Astrocyte of the hippocampus (primary cell): ENCODE measurements at regions not wholly inside any gene's neighbourhood (a gene's known extent, or its start where the extent isn't known, plus 50 kb on each side); places are given as distances from the start of the nearest gene placed in this dataset.

Experiments used
- DNase-seq: peaks from one replicate; pipeline ENCODE4 v3.0.0; 2011; ENCODE audit warnings: low read depth, low spot score

DNA sequence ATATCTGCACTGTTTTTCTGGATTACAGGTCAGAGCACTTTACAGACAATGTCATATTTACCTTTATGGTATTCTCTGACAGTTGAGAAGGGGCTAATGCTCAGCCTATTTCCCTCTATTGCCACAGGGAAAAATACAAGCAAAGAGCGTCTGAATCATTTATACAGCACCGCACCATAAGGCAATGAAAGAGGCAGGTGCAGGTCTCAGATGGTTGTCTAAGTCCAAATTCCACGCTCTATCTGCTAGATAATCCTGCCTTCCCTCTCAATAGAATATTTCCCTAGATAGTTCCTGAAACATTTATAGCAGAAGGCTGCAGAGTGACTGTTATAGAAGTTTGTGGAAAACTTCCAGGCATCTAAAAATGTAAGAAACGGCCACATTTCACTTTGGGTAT is 446.1 kb upstream of the CDH6 start:
- no peak for DNase-seq

DNA sequence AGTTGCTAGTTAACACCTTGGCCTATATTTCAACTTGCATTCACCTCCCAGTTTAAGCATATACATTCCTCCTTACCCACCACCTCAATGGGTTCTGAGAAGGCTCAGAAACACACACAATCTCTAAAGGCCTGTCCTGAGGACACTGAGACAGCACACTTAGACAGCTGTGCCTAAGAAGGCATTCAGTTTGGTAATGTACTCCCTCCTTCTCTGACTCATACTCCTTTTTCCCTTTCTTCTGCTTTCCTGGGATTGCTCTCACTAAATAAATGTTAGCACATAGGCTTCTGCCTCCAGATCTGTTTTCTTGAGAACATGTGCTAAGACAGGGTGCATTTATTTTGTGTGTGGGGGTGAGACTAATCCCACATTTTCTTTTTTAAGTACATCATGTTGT is 456.8 kb upstream of the CDH6 start:
- peak; percentile 5 for DNase-seq

- DNase-seq, result no peak
Observed at GRCh38 chr5:30734118-30734517, 459.4 kb upstream of the CDH6 start.

DNA sequence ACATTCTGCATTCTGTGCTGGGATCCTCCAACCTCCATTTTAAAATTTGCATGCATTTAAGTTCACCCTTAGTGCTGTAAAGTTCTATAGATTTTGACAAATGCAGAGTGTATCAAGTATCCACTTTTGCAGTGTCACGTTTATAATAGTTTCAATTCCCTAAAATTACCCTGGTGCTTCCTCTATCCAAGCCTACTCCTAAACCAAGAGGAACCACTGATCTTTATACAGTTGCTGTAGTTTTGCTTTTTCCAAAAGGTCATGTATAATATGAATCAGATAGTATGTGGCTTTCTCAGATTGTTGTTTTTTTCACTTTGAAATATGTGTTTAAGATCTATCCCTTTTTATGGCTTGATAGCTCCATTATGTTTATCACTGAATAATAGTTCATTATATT is 468.4 kb upstream of the CDH6 start:
- no peak for DNase-seq

GRCh38 chr5:30698217-30698616 is 495.3 kb upstream of the CDH6 start:
- no peak for DNase-seq

- DNase-seq, result no peak
Observed at GRCh38 chr5:30693326-30693725, 500.2 kb upstream of the CDH6 start.

GRCh38 chr5:30690931-30691330 is 502.6 kb upstream of the CDH6 start:
- no peak for DNase-seq

- no peak for DNase-seq
Observed at GRCh38 chr5:30687461-30687860, 506.0 kb upstream of the CDH6 start.

- DNase-seq, result no peak
Observed at GRCh38 chr5:30686530-30686929, 507.0 kb upstream of the CDH6 start.

DNA sequence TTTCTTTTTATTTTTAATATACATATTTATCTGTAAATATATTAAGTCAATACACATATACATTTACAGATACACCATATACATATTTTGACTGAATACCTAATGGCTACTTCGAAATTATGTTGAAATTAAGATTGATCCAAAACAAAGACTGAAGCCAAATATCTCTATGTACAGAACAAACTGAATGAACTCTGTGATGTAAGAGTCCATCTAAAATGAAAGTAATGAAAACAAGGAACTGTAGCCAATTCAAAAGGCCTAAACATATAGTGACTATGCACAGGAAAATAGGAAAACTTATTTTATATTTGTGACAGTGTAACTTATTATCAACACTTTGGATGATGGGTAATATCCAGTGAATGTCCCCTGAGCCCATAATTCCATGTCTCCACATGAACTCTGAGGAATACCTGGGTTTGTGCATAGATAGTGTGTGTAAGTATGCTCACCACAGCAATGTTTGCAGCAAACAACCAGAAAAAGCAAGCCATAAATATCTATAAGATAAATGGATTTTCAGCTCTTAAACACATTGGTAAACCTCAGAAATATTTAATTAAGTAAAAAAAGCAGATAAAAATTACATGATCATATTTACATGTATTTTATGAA is 517.2 kb upstream of the CDH6 start:
- DNase-seq, result no peak

DNA sequence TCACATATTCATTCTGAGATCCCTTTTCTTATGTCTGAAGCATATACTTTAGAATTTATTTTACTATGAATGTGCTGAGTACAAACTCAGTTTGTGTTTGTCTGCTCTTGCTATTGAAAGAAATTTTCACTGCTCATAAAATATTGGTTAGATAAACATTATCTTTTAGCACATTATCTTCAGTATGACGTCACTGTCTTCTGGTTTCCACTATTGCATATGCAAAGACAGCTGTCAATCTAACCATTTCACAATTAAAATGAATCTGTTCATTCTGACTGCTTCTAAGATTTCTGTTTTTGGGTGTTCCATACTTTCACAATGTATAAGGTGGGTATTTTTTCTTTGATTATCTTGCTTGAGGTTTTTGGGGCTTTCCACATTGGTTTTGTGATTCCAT is 526.2 kb upstream of the CDH6 start:
- DNase-seq, result no peak

DNA sequence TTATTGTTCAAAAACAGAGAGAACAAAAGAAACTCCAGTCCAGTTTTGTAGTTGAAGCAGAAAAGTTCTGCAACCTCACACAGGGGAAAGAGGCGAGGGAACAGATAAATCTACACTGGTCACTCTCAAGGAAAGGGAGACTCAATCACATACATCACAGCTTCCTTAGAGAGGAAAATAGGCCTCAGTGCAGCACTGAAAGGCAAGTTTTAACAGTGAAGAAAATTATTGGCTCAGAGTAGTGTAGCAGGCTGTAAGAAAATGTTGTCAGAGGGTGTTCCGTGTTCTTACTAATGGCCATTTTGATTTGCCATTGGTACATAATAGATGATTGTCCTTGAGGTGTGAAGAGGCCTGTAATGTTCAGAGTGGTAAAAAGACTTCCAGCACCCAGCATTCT is 530.0 kb upstream of the CDH6 start:
- DNase-seq, result no peak

DNA sequence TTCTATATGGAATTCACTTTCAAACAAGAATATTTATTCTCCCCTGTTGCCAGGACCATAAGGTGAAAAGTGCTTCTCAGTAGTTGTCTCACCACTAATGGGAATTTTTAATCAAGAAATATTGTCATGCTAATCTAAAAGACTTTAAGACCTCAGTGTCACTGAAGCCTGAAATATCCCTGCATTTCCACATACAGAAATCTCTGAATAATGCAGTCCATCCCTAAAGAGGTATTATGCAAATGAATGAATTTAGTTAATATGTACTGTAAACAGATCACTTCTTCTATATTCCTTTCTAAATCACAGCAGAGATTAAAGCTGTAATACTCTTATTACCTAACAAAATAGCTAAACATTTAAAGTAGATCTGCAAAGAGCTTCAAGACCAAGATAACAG is 531.1 kb upstream of the CDH6 start:
- DNase-seq, result no peak

DNA sequence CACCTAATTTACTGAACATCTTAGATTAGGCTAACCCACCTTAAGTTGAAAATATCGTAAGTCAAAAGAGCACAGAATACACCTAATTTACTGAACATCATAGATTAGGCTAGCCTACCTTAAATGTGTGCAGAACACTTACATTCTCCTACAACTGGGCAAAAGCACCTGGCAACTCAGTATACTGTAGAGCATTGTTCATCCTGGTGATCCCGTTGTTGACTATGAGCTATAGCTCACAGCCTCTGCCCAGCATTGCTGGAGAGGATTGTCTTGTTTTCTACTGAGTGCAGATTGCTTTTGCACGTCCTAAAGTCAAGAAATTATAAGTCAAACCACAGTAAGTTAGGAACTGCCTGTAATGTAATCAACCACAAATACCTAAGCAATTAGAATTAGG is 531.8 kb upstream of the CDH6 start:
- no peak for DNase-seq

DNA sequence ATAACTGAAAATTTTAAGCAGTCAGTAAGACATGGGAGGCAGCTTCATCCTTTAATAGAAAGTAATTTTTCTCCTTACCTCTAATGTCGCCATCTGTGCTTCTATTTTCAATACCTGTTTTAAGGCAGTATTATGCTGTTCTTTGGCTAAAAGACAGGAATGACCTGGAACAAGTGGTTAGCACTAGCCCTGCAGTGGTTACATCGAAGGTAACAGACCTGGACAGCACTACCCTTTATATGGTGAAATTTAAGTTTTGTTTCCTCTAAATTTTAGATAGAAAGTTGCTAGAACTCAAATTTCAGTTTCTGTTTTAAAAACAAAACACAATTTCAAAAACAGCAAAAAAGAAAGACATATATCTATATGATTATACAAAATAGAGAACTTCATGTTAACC is 534.1 kb upstream of the CDH6 start:
- DNase-seq, result no peak

GRCh38 chr5:30650311-30650710 is 543.2 kb upstream of the CDH6 start:
- DNase-seq, result no peak

- no peak for DNase-seq
Observed at GRCh38 chr5:30638899-30639298, 554.6 kb upstream of the CDH6 start.

DNA sequence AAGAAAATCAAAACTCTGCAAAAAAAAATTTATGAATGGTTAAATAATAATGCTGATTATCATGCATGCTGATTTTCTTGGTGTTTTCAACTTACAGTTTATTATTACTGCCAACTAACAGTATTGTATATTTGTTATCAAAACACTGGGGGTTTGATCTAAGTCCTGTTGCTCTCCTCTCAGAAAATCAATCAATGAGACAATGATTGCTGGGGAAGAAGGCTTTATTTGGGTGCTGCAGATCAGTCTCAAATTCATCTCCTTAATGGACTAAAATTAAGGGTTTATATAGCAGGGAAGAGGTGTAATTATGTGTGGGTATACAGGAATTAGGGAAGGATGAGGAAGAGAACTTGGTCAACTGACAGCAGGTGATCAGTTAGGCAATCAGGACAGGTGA is 565.5 kb upstream of the CDH6 start:
- DNase-seq, result no peak

GRCh38 chr5:30626557-30626956 is 566.9 kb upstream of the CDH6 start:
- DNase-seq, result no peak

DNA sequence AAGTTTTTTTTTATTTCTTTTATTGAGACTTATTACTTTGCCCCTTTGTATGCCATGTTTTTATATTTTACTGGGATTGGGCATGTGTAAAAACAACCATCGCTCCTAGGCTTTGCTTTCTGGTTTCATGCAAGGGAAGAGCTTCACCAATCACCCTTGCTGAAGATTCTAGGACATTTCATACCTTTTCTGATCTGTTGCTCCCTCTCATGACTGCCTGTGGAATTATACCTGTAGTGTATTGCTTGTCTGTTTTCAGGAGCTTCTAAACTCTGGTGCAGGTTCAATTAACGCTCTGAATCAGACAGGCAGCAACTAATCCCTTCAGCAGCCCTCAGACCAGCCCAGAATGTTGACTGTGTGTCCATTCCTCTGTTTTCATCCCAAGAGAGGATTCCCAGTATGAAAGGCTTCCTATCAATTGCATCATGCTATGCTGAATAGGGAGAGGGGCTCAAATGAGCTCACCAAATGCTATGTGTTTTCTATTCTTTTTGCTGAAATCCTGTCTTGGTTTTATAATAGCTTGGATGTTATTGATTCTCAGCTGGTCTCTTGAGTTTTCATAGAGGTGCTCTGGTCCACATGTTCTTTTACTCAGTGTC is 572.9 kb upstream of the CDH6 start:
- no peak for DNase-seq

- no peak for DNase-seq
Observed at GRCh38 chr5:30608501-30608900, 585.0 kb upstream of the CDH6 start.

DNA sequence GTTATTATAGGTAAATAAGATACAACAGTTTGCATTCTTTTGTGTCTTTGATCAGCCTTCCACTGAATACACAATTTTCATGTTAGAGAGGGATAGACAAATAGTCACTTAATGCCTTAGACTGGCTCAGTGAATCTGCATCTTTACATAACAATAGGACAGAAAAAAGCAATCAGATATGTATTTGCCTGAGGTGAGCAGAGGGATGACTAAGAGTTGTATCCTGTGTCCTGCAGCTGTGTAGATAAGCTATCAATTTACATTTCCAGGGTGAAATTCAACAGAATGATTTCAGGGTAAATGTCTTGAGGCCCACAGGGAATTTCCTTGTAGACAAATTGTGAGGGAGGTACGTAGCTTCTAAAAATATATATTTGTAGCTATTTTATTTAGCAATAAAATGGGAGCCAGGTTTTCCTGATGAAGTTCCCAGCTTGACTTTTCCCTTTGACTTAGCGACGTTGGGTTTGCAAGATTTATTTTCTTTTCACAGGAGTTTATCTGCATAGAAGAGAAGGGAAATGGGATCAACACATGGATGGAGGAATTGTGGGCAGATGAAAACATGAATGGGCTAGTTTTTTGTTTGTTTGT is 586.1 kb upstream of the CDH6 start:
- no peak for DNase-seq

DNA sequence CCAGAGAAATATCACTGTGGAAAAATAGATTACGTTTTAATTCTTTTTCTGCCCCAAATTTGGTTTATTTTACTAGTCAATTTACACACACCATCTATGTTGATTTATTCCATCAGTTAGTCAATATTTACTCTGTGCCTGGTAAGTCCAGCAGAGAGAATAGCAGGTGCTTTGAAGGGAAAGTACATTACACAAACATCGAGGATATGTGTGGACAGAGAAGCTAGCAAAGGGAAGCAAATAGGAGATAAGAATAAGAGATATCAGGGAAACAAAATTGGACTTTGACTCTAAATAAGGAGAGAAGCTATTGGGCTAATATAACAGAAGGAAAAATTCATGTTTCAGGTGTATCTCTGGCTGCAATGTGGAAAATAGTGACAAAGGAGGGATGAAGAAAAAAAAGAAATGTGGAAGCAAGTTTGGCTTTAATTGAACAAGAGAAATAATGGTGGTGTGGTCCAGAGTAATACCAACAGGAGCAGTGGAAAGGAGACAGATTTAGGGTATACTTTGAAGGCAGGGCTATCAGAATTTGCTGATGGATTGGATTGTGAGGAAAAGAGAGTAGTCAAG is 587.7 kb upstream of the CDH6 start:
- no peak for DNase-seq
